GM12892 (cell line): ENCODE measurements at regions not wholly inside any gene's neighbourhood (a gene's known extent, or its start where the extent isn't known, plus 50 kb on each side); places are given as distances from the start of the nearest gene placed in this dataset.

ENCODE experiments used
- POLR2A ChIP-seq: IDR thresholded peaks from 2 replicates; pipeline ENCODE4 v1.6.1; 2011; ENCODE audit warnings: low read depth, low read length, control low read depth
- POLR2AphosphoS5 ChIP-seq: IDR thresholded peaks from 2 replicates; pipeline ENCODE4 v1.6.1; 2011; ENCODE audit warnings: low read depth, low read length, control low read depth
- TAF1 ChIP-seq: IDR thresholded peaks from 2 replicates; pipeline ENCODE4 v1.6.1; 2011; ENCODE audit warnings: low read depth, mild to moderate bottlenecking, control low read depth, low read length, borderline replicate concordance

DNA sequence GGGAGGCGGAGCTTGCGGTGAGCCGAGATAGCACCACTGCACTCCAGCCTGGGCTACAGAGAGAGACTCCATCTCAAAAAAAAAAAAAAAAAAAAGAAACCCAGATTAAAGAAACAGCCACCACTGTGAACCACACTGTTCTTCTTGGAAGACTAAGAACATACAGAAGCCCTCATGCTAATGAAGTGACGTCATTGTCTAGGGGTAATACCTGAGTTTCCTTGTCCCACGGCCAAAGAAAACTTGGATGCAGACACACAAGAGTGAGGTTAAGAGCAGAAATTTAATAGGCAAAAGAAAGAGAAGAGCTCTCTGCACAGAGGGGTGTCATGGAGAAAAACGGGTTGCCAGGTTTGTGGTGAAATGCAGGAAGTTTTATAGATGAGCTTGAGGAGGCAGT is 691.6 kb downstream of the NLGN4X start:
- no peak for TF ChIP-seq POLR2A
- TF ChIP-seq POLR2AphosphoS5, result no peak
- no peak for TF ChIP-seq TAF1
